ENCODE measurements at regions not wholly inside any gene's neighbourhood (a gene's known extent, or its start where the extent isn't known, plus 50 kb on each side); places are given as distances from the start of the nearest gene placed in this dataset.

DNA sequence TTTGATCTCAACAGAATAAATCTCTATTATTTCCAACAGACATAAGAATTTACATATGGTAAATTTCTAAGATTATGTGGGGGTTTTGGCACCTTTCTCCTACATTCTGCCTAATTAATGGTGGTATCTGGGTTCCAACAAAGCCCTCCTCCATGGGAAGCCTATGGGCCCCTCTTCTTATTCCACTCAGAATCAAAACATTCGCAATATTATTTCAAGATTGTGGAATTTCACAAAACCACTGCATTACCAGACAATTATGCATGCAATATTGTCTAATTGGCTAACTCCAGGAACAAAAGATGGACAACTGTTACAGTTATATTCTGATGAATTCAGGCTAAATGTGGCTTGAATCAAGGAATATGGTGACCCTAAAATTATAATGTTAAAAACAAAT lies 434.0 kb downstream of the NFIB start:
- intact Hi-C loops (cut with DNase I; ENCODE audit: low total_unique reads) = no loop called here
- Histone ChIP-seq H3K27me3 (no peaks in the 10 kb centered on the region), H3K4me1 (no peaks in the 10 kb centered on the region), H3K36me3 (no peaks in the 10 kb centered on the region), H3K4me3 (no peak overlapping the region), H3K27ac (no peak overlapping the region), H3K9me3 (peaks cover 0 to 6% of the 10 kb centered on the region in 2 donors)
- TF ChIP-seq, protein P1, sequence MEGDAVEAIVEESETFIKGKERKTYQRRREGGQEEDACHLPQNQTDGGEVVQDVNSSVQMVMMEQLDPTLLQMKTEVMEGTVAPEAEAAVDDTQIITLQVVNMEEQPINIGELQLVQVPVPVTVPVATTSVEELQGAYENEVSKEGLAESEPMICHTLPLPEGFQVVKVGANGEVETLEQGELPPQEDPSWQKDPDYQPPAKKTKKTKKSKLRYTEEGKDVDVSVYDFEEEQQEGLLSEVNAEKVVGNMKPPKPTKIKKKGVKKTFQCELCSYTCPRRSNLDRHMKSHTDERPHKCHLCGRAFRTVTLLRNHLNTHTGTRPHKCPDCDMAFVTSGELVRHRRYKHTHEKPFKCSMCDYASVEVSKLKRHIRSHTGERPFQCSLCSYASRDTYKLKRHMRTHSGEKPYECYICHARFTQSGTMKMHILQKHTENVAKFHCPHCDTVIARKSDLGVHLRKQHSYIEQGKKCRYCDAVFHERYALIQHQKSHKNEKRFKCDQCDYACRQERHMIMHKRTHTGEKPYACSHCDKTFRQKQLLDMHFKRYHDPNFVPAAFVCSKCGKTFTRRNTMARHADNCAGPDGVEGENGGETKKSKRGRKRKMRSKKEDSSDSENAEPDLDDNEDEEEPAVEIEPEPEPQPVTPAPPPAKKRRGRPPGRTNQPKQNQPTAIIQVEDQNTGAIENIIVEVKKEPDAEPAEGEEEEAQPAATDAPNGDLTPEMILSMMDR (IDR thresholded peaks at IDR 0.05) = no peak
- TF ChIP-seq POLR2AphosphoS5 (IDR thresholded peaks at IDR 0.05) (no peak), POLR2A (IDR thresholded peaks at IDR 0.05) (no peak)
- DNase-seq (ENCODE audit: low spot score in 2 of 2) = no peak

DNA sequence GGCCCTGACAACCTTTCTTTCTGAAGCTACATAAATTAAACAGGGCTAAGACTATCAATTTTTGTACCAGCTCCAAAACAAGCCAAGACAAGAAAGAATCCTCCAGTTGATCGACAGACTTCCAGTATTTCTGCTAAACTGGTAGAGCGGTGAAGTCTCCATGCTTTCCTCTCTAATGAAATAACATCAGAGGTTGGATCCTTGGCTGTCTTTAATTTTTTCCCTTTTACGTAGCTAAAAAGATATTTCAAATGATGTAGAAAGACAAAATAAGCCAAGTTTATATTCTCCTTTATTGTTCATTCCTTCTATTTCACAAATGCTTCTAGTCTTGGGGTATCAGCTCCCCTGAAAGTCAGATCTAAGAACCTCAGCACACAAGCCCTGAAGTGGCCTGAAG lies 434.9 kb downstream of the NFIB start:
- intact Hi-C loops (cut with DNase I; ENCODE audit: low total_unique reads) = no loop called here
- no peak overlapping the region for H3K27ac ChIP-seq

DNA sequence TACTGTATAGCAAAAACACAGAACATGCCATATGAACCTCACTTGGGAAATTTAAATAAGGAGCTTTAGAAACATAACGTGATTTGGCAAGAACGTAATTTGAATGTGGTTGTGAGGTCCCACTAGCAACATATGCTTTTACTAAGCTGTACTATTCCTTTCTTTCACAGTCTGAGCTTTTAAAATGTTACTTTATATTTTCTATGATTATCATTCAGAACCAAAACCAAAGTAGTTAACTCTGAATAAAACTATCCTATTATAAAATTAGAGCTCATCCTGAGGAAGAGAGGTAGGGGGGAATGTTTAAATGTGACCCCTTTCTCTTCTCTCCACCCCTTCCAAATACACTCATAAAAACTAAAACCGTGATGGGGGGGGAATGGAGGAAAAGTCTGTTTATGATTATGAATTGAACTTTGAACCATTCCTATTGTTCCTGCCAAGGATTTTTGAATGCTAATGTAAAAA lies 435.7 kb downstream of the NFIB start:
- H3K27me3 ChIP-seq = no peaks in the 10 kb centered on the region
- no peaks in the 10 kb centered on the region for H3K4me1 ChIP-seq
- H3K27ac ChIP-seq = no peak overlapping the region
- H3K9me3 ChIP-seq = peaks cover 4 to 6% of the 10 kb centered on the region in 2 donors
- TF ChIP-seq POLR2A (IDR thresholded peaks at IDR 0.05) (no peak), POLR2AphosphoS5 (IDR thresholded peaks at IDR 0.05) (no peak)
- TF ChIP-seq, protein P1 (IDR thresholded peaks at IDR 0.05) = no peak
- no peak for DNase-seq (ENCODE audit: low spot score in 2 of 2)
- intact Hi-C loops (cut with DNase I; ENCODE audit: low total_unique reads) = no loop called here
- H3K36me3 ChIP-seq = no peaks in the 10 kb centered on the region
- no peak overlapping the region for H3K4me3 ChIP-seq

More for the DNA sequence above, 434.9 kb downstream of the NFIB start:
- no peaks in the 10 kb centered on the region for H3K36me3 ChIP-seq
- no peak for TF ChIP-seq POLR2A (IDR thresholded peaks at IDR 0.05)
- no peak for TF ChIP-seq POLR2AphosphoS5 (IDR thresholded peaks at IDR 0.05)
- TF ChIP-seq, protein P1 (IDR thresholded peaks at IDR 0.05) = no peak
- H3K4me1 ChIP-seq = no peaks in the 10 kb centered on the region
- H3K4me3 ChIP-seq = no peak overlapping the region
- H3K27me3 ChIP-seq = no peaks in the 10 kb centered on the region
- DNase-seq (ENCODE audit: low spot score in 2 of 2) = no peak
- peaks cover 4 to 6% of the 10 kb centered on the region in 2 donors for H3K9me3 ChIP-seq

DNA sequence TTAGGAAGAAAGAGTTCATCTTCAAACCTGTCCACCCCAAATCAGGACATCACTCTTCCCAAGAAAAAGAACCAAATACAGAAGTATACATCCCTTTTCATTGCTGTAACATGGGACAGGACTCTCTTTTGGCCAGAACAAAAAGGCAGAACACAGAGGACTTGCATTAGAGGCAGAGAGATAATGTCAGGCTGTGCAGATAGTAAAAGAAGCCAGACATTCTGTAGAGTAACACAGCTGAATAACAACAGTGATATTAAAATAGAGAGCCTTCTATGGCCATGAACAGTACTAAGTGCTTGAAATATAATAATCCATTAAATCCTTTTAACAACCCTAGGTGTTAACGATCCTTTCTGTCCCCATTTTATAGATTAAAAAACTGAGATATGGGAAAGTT lies 437.2 kb downstream of the NFIB start:
- DNase-seq (ENCODE audit: low spot score in 2 of 2) = no peak
- intact Hi-C loops (cut with DNase I; ENCODE audit: low total_unique reads) = no loop called here
- H3K27me3 ChIP-seq = no peaks in the 10 kb centered on the region
- H3K4me3 ChIP-seq = no peak overlapping the region
- no peaks in the 10 kb centered on the region for H3K36me3 ChIP-seq
- no peaks in the 10 kb centered on the region for H3K4me1 ChIP-seq
- peaks cover 4 to 6% of the 10 kb centered on the region in 2 donors for H3K9me3 ChIP-seq
- no peak overlapping the region for H3K27ac ChIP-seq
- no peak for TF ChIP-seq POLR2A (IDR thresholded peaks at IDR 0.05)
- TF ChIP-seq, protein P1 (IDR thresholded peaks at IDR 0.05) = no peak
- no peak for TF ChIP-seq POLR2AphosphoS5 (IDR thresholded peaks at IDR 0.05)

DNA sequence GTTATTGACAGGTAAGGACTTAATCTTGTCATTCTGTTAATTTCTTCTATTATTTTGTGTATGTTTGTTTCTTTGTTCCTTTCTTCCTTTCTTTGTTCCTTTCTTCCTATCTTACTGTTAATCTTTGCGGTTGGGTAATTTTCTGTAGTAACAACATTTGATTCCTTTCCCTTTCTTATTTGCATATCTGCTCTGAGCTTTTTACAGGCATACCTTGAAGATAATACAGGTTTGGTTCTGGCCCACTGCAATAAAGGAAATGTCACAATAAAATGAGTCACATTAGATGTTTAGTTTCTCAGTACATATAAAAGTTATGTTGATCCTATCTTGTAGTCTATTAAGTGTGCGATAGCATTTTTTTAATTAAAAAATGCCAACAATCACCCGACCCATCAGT lies 440.7 kb downstream of the NFIB start:
- Histone ChIP-seq H3K27me3 (no peaks in the 10 kb centered on the region), H3K9me3 (peaks cover 4 to 6% of the 10 kb centered on the region in 2 donors), H3K36me3 (no peaks in the 10 kb centered on the region), H3K27ac (no peak overlapping the region), H3K4me1 (no peaks in the 10 kb centered on the region), H3K4me3 (no peak overlapping the region)
- intact Hi-C loops (cut with DNase I; ENCODE audit: low total_unique reads) = no loop called here
- DNase-seq (ENCODE audit: low spot score in 2 of 2) = no peak
- no peak for TF ChIP-seq POLR2A (IDR thresholded peaks at IDR 0.05)
- TF ChIP-seq, protein P1 (IDR thresholded peaks at IDR 0.05) = no peak
- no peak for TF ChIP-seq POLR2AphosphoS5 (IDR thresholded peaks at IDR 0.05)
